GM23338 (cell line): ENCODE measurements at regions not wholly inside any gene's neighbourhood (a gene's known extent, or its start where the extent isn't known, plus 50 kb on each side); places are given as distances from the start of the nearest gene placed in this dataset.

Experiments
- ATAC-seq: fragments of 200-7000 bp; cut with Tn5 transposase; 3 replicates; pipeline ENCODE4 v1.9.1; 2020
- DNase-seq: peaks from one replicate; pipeline ENCODE4 v3.0.0-alpha.2; 2015; ENCODE audit warnings: low spot score
- H2AFZ ChIP-seq: fragments of 200-600 bp; sonication (generic); 2 replicates; pipeline ENCODE4 v1.8.0; 2016; ENCODE audit warnings: antibody characterized with exemption, mild to moderate bottlenecking, moderate library complexity
- H3F3A ChIP-seq: fragments of 200-600 bp; sonication (generic); replicated peaks from 2 replicates; pipeline ENCODE4 v1.8.0; 2017; ENCODE audit warnings: antibody characterized with exemption, mixed run types, low read depth
- H3K27ac ChIP-seq: fragments of 200-600 bp; sonication (generic); 2 replicates; pipeline ENCODE4 v1.6.1; 2016; ENCODE audit warnings: low read depth
- H3K27me3 ChIP-seq: fragments of 200-600 bp; sonication (generic); 2 replicates; pipeline ENCODE4 v1.8.0; 2016; ENCODE audit warnings: mild to moderate bottlenecking, mixed run types, moderate library complexity; ENCODE audit not compliant: insufficient read depth
- H3K36me3 ChIP-seq: fragments of 200-600 bp; sonication (generic); 2 replicates; pipeline ENCODE4 v1.8.0; 2016; ENCODE audit warnings: mild to moderate bottlenecking; ENCODE audit not compliant: insufficient read depth
- H3K4me1 ChIP-seq: fragments of 200-600 bp; sonication (generic); 2 replicates; pipeline ENCODE4 v1.8.0; 2016; ENCODE audit warnings: mild to moderate bottlenecking, moderate library complexity; ENCODE audit not compliant: insufficient read depth
- H3K4me2 ChIP-seq: fragments of 200-600 bp; sonication (generic); 2 replicates; pipeline ENCODE4 v1.7.1; 2017; ENCODE audit warnings: mixed run types
- H3K4me3 ChIP-seq: fragments of 200-600 bp; sonication (generic); 2 replicates; pipeline ENCODE4 v1.6.1; 2016; ENCODE audit warnings: mixed run types
- H3K79me2 ChIP-seq: fragments of 200-600 bp; sonication (generic); replicated peaks from 2 replicates; pipeline ENCODE4 v1.8.0; 2017; ENCODE audit warnings: mild to moderate bottlenecking; ENCODE audit not compliant: insufficient read depth
- H3K9me2 ChIP-seq: fragments of 200-600 bp; sonication (generic); 2 replicates; pipeline ENCODE4 v1.8.0; 2017; ENCODE audit not compliant: insufficient read depth
- H4K20me1 ChIP-seq: fragments of 200-600 bp; sonication (generic); replicated peaks from 2 replicates; pipeline ENCODE4 v1.8.0; 2017; ENCODE audit warnings: mild to moderate bottlenecking; ENCODE audit not compliant: insufficient read depth
- H3K27ac Mint-ChIP-seq: 2 replicates; pipeline ENCODE4 v1.8.0; 2020; ENCODE audit warnings: inconsistent platforms, mild to moderate bottlenecking, moderate library complexity, mixed read lengths
- H3K27me3 Mint-ChIP-seq: 3 replicates; pipeline ENCODE4 v1.8.0; 2022; ENCODE audit warnings: low read depth, mild to moderate bottlenecking, moderate library complexity, mixed read lengths, inconsistent platforms; ENCODE audit not compliant: insufficient read depth, poor library complexity
- H3K36me3 Mint-ChIP-seq: 3 replicates; pipeline ENCODE4 v1.8.0; 2021; ENCODE audit warnings: low read depth, mild to moderate bottlenecking, inconsistent platforms, moderate library complexity, mixed read lengths
- H3K4me1 Mint-ChIP-seq: 3 replicates; pipeline ENCODE4 v1.8.0; 2020; ENCODE audit warnings: mild to moderate bottlenecking, inconsistent platforms, mixed read lengths
- H3K4me3 Mint-ChIP-seq: 3 replicates; pipeline ENCODE4 v1.8.0; 2021; ENCODE audit warnings: moderate library complexity, mild to moderate bottlenecking, inconsistent platforms, mixed read lengths
- H3K9me3 Mint-ChIP-seq: 3 replicates; pipeline ENCODE4 v1.8.0; 2020; ENCODE audit warnings: moderate library complexity, mild to moderate bottlenecking, inconsistent platforms, mixed read lengths
- CREB1 ChIP-seq: fragments of 250-450 bp; sonication (Bioruptor Pico); IDR thresholded peaks from 2 replicates; pipeline ENCODE4 v1.5.0; 2020; ENCODE audit warnings: low read depth, mild to moderate bottlenecking, moderate library complexity
- CTCF ChIP-seq, 2 experiments: fragments of 200-600 bp in 1 of 2; sonication (generic) in 1 of 2; conservative IDR thresholded peaks; 2 replicates each; pipeline versions ENCODE4 v1.5.1 to v1.6.1; 2016 to 2017; ENCODE audit warnings: antibody characterized with exemption in 2 of 2, low read depth in 2 of 2, mild to moderate bottlenecking in 2 of 2, moderate library complexity in 1 of 2
- EZH2 ChIP-seq: fragments of 200-600 bp; sonication (generic); IDR thresholded peaks from one replicate; pipeline ENCODE4 v1.8.0; 2017; ENCODE audit warnings: antibody characterized with exemption, mild to moderate bottlenecking, low read depth; ENCODE audit not compliant: unreplicated experiment
- EZH2phosphoT487 ChIP-seq: fragments of 200-600 bp; sonication (generic); IDR thresholded peaks from one replicate; pipeline ENCODE4 v1.8.1; 2018; ENCODE audit warnings: antibody characterized with exemption; ENCODE audit not compliant: unreplicated experiment
- JUNB ChIP-seq: IDR thresholded peaks from one replicate; pipeline ENCODE4 v1.6.1; 2016; ENCODE audit warnings: antibody characterized with exemption; ENCODE audit not compliant: unreplicated experiment
- NANOG ChIP-seq: IDR thresholded peaks from 2 replicates; pipeline ENCODE4 v1.6.1; 2016; ENCODE audit warnings: antibody characterized with exemption, borderline replicate concordance
- POLR2AphosphoS5 ChIP-seq: IDR thresholded peaks from 2 replicates; pipeline ENCODE4 v1.6.1; 2016; ENCODE audit warnings: antibody characterized with exemption, low read depth
- REST ChIP-seq: IDR thresholded peaks from one replicate; pipeline ENCODE4 v1.6.1; 2018; ENCODE audit warnings: antibody characterized with exemption; ENCODE audit not compliant: unreplicated experiment
- ZNF331 ChIP-seq: fragments of 250-450 bp; sonication (Bioruptor Pico); IDR thresholded peaks from 2 replicates; pipeline ENCODE4 v1.5.0; 2020; ENCODE audit warnings: low read depth, mild to moderate bottlenecking, moderate library complexity

- TF ChIP-seq EZH2 (no peak), NANOG (no peak), REST (no peak), EZH2phosphoT487 (no peak), CTCF (conservative IDR thresholded peaks at IDR 0.05; ENCODE audit: low read depth in 2 of 2) (no peak), ZNF331 (CRISPR knock-in tag) (no peak), CREB1 (CRISPR knock-in tag) (no peak), POLR2AphosphoS5 (no peak), JUNB (no peak)
Observed at GRCh38 chr2:60385648-60386047, 167.8 kb downstream of the BCL11A start (continued).

GRCh38 chr2:60383401-60384143, 169.9 kb downstream of the BCL11A start:
- no peak overlapping the region for H3K27ac ChIP-seq
- peaks cover 6% of the 10 kb centered on the region for H3K27me3 Mint-ChIP-seq
- TF ChIP-seq CREB1 (CRISPR knock-in tag): no peak
- no peaks in the 10 kb centered on the region for H3K27me3 ChIP-seq
- no peaks in the 10 kb centered on the region for H3F3A ChIP-seq
- 0 out of 2 replicates have a peak overlapping the region, but pooled peaks have one; percentile 6 for H3K4me2 ChIP-seq
- peaks cover 17% of the 10 kb centered on the region for H3K4me1 Mint-ChIP-seq
- no peak overlapping the region for H3K4me3 ChIP-seq
- no peaks in the 10 kb centered on the region; the same call in 1 of the 2 replicates for H4K20me1 ChIP-seq
- peaks cover 11% of the 10 kb centered on the region for H3K4me1 ChIP-seq
- no peaks in the 10 kb centered on the region for H3K36me3 Mint-ChIP-seq
- H3K9me2 ChIP-seq: peaks cover 4% of the 10 kb centered on the region; the same call in 1 of the 2 replicates
- no peaks in the 10 kb centered on the region for H3K9me3 Mint-ChIP-seq
- H3K79me2 ChIP-seq: no peaks in the 10 kb centered on the region
- H2AFZ ChIP-seq: peak overlapping the region; percentile 40; the same call in 1 of the 2 replicates
- no peak overlapping the region for H3K4me3 Mint-ChIP-seq
- DNase-seq (peak; percentile 17), ATAC-seq (peak; percentile 38; the same call in 2 of the 3 replicates)
- H3K27ac Mint-ChIP-seq: no peak overlapping the region
- H3K36me3 ChIP-seq: no peaks in the 10 kb centered on the region
